ENCODE measurements at regions not wholly inside any gene's neighbourhood (a gene's known extent, or its start where the extent isn't known, plus 50 kb on each side); places are given as distances from the start of the nearest gene placed in this dataset.
"Not testable (repeated sequence)": the region's sequence is repeated elsewhere in the genome, so short reads cannot be mapped to it uniquely, and the experiment has no call there.

- Histone ChIP-seq H3K9me2 (replicated peaks; ENCODE audit: insufficient read depth, low read length) (no peaks in the 10 kb centered on the region), H3K9me3 (replicated peaks; ENCODE audit: insufficient read depth, low read length) (no peaks in the 10 kb centered on the region), H3K9ac (ENCODE audit: low read length) (no peak overlapping the region), H3F3A (ENCODE audit: insufficient read depth, low read length) (no peaks in the 10 kb centered on the region), H3K27me3 (replicated peaks; ENCODE audit: insufficient read depth, low read length) (no peaks in the 10 kb centered on the region), H4K20me1 (ENCODE audit: insufficient read depth, low read length) (no peaks in the 10 kb centered on the region), H2AFZ (ENCODE audit: low read length) (no peak overlapping the region), H3K4me3 (ENCODE audit: low read length) (no peak overlapping the region), H3K27ac (ENCODE audit: low read length) (no peak overlapping the region), H3K4me1 (ENCODE audit: low read length) (no peaks in the 10 kb centered on the region), H3K36me3 (replicated peaks; ENCODE audit: insufficient read depth, low read length) (no peaks in the 10 kb centered on the region), H3K4me2 (ENCODE audit: low read depth, low read length) (no peak overlapping the region), H3K79me2 (ENCODE audit: low read length) (no peaks in the 10 kb centered on the region)
- TF ChIP-seq CTCF (IDR thresholded peaks at IDR 0.05; ENCODE audit: low read length) (no peak), EZH2phosphoT487 (IDR thresholded peaks at IDR 0.05; ENCODE audit: low read length) (no peak), EZH2 (optimal IDR thresholded peaks at IDR 0.05; ENCODE audit: low read depth, low read length) (no peak)
- no peak for DNase-seq
Measured at GRCh38 chr11:121904148-121904547, 211.9 kb downstream of the BLID start.

- H2AFZ ChIP-seq (ENCODE audit: low read length), result no peak overlapping the region
- no peaks in the 10 kb centered on the region for H3K4me1 ChIP-seq (ENCODE audit: low read length)
- H3K9me2 ChIP-seq (replicated peaks; ENCODE audit: insufficient read depth, low read length), result no peaks in the 10 kb centered on the region
- H3K4me3 ChIP-seq (ENCODE audit: low read length), result no peak overlapping the region
- DNase-seq, result no peak
- no peaks in the 10 kb centered on the region for H3K79me2 ChIP-seq (ENCODE audit: low read length)
- no peaks in the 10 kb centered on the region for H3K27me3 ChIP-seq (replicated peaks; ENCODE audit: insufficient read depth, low read length)
- H3K36me3 ChIP-seq (replicated peaks; ENCODE audit: insufficient read depth, low read length), result no peaks in the 10 kb centered on the region
- no peaks in the 10 kb centered on the region for H4K20me1 ChIP-seq (ENCODE audit: insufficient read depth, low read length)
- H3K4me2 ChIP-seq (ENCODE audit: low read depth, low read length), result no peak overlapping the region
- TF ChIP-seq EZH2 (optimal IDR thresholded peaks at IDR 0.05; ENCODE audit: low read depth, low read length) (no peak), EZH2phosphoT487 (IDR thresholded peaks at IDR 0.05; ENCODE audit: low read length) (no peak), CTCF (IDR thresholded peaks at IDR 0.05; ENCODE audit: low read length) (no peak)
- H3F3A ChIP-seq (ENCODE audit: insufficient read depth, low read length), result no peaks in the 10 kb centered on the region
- no peaks in the 10 kb centered on the region for H3K9me3 ChIP-seq (replicated peaks; ENCODE audit: insufficient read depth, low read length)
- no peak overlapping the region for H3K9ac ChIP-seq (ENCODE audit: low read length)
- H3K27ac ChIP-seq (ENCODE audit: low read length), result no peak overlapping the region
Measured at GRCh38 chr11:121901886-121902285, 214.1 kb downstream of the BLID start.

GRCh38 chr11:121901417-121901816 is 214.6 kb downstream of the BLID start:
- not testable (repeated sequence) for DNase-seq; H3K9me2 ChIP-seq (replicated peaks; ENCODE audit: insufficient read depth, low read length); H3K4me1 ChIP-seq (ENCODE audit: low read length); H3K4me3 ChIP-seq (ENCODE audit: low read length); H3F3A ChIP-seq (ENCODE audit: insufficient read depth, low read length); H4K20me1 ChIP-seq (ENCODE audit: insufficient read depth, low read length); H3K27me3 ChIP-seq (replicated peaks; ENCODE audit: insufficient read depth, low read length); H3K79me2 ChIP-seq (ENCODE audit: low read length); H3K9me3 ChIP-seq (replicated peaks; ENCODE audit: insufficient read depth, low read length); H3K4me2 ChIP-seq (ENCODE audit: low read depth, low read length); H3K27ac ChIP-seq (ENCODE audit: low read length); H3K36me3 ChIP-seq (replicated peaks; ENCODE audit: insufficient read depth, low read length); H2AFZ ChIP-seq (ENCODE audit: low read length); H3K9ac ChIP-seq (ENCODE audit: low read length)

GRCh38 chr11:121899520-121899919 is 216.5 kb downstream of the BLID start:
- TF ChIP-seq EZH2phosphoT487 (IDR thresholded peaks at IDR 0.05; ENCODE audit: low read length) (no peak), CTCF (IDR thresholded peaks at IDR 0.05; ENCODE audit: low read length) (no peak), EZH2 (optimal IDR thresholded peaks at IDR 0.05; ENCODE audit: low read depth, low read length) (no peak)
- Histone ChIP-seq H3K9ac (ENCODE audit: low read length) (no peak overlapping the region), H3K9me3 (replicated peaks; ENCODE audit: insufficient read depth, low read length) (no peaks in the 10 kb centered on the region), H3K4me1 (ENCODE audit: low read length) (no peaks in the 10 kb centered on the region), H3F3A (ENCODE audit: insufficient read depth, low read length) (no peaks in the 10 kb centered on the region), H3K79me2 (ENCODE audit: low read length) (no peaks in the 10 kb centered on the region), H3K27me3 (replicated peaks; ENCODE audit: insufficient read depth, low read length) (no peaks in the 10 kb centered on the region), H4K20me1 (ENCODE audit: insufficient read depth, low read length) (no peaks in the 10 kb centered on the region), H3K4me3 (ENCODE audit: low read length) (no peak overlapping the region), H3K36me3 (replicated peaks; ENCODE audit: insufficient read depth, low read length) (no peaks in the 10 kb centered on the region), H3K27ac (ENCODE audit: low read length) (no peak overlapping the region), H3K4me2 (ENCODE audit: low read depth, low read length) (no peak overlapping the region), H2AFZ (ENCODE audit: low read length) (no peak overlapping the region), H3K9me2 (replicated peaks; ENCODE audit: insufficient read depth, low read length) (no peaks in the 10 kb centered on the region)
- DNase-seq, result no peak
